ENCODE measurements at regions not wholly inside any gene's neighbourhood (a gene's known extent, or its start where the extent isn't known, plus 50 kb on each side); places are given as distances from the start of the nearest gene placed in this dataset.

GRCh38 chr5:68515514-68515913 is 300.0 kb downstream of the PIK3R1 start:
- Histone ChIP-seq H3K36me3 (no peaks in the 10 kb centered on the region), H3K27me3 (ENCODE audit: low read depth) (no peaks in the 10 kb centered on the region), H3K4me3 (no peak overlapping the region), H3K4me1 (no peaks in the 10 kb centered on the region), H3K27ac (no peak overlapping the region), H3K9me3 (no peaks in the 10 kb centered on the region)
- DNase-seq (no peak), ATAC-seq (no peak)
- intact Hi-C loops (cut with DNase I) = no loop called here
- TF ChIP-seq CTCF (IDR thresholded peaks at IDR 0.05) = no peak

- Histone ChIP-seq H3K9me3 (no peaks in the 10 kb centered on the region), H3K27ac (no peak overlapping the region), H3K4me1 (no peaks in the 10 kb centered on the region), H3K4me3 (no peak overlapping the region), H3K36me3 (no peaks in the 10 kb centered on the region), H3K27me3 (ENCODE audit: low read depth) (no peaks in the 10 kb centered on the region)
- ATAC-seq (no peak), DNase-seq (no peak)
- TF ChIP-seq CTCF (IDR thresholded peaks at IDR 0.05) = no peak
- intact Hi-C loops (cut with DNase I) = no loop called here
These were observed 302.7 kb downstream of the PIK3R1 start for GRCh38 chr5:68518286-68518685.

- DNase-seq (no peak), ATAC-seq (no peak)
- Histone ChIP-seq H3K27ac (no peak overlapping the region), H3K9me3 (no peaks in the 10 kb centered on the region), H3K4me1 (no peaks in the 10 kb centered on the region), H3K4me3 (no peak overlapping the region), H3K36me3 (no peaks in the 10 kb centered on the region), H3K27me3 (ENCODE audit: low read depth) (no peaks in the 10 kb centered on the region)
- no peak for TF ChIP-seq CTCF (IDR thresholded peaks at IDR 0.05)
- intact Hi-C loops (cut with DNase I) = no loop called here
These were observed 303.6 kb downstream of the PIK3R1 start for GRCh38 chr5:68519143-68519542.

- Histone ChIP-seq H3K27me3 (ENCODE audit: low read depth) (no peaks in the 10 kb centered on the region), H3K4me1 (no peaks in the 10 kb centered on the region), H3K9me3 (no peaks in the 10 kb centered on the region), H3K36me3 (no peaks in the 10 kb centered on the region), H3K27ac (no peak overlapping the region), H3K4me3 (no peak overlapping the region)
- DNase-seq = no peak
- no peak for TF ChIP-seq CTCF (IDR thresholded peaks at IDR 0.05)
- ATAC-seq = no peak
- intact Hi-C loops (cut with DNase I) = no loop called here
These were observed 306.2 kb downstream of the PIK3R1 start for GRCh38 chr5:68521776-68522175.

GRCh38 chr5:68522863-68523262 is 307.3 kb downstream of the PIK3R1 start:
- Histone ChIP-seq H3K36me3 (no peaks in the 10 kb centered on the region), H3K4me3 (no peak overlapping the region), H3K4me1 (no peaks in the 10 kb centered on the region), H3K27me3 (ENCODE audit: low read depth) (no peaks in the 10 kb centered on the region), H3K27ac (no peak overlapping the region), H3K9me3 (no peaks in the 10 kb centered on the region)
- no peak for TF ChIP-seq CTCF (IDR thresholded peaks at IDR 0.05)
- DNase-seq (no peak), ATAC-seq (no peak)
- intact Hi-C loops (cut with DNase I) = no loop called here

- peaks cover 13% of the 10 kb centered on the region for H3K4me1 ChIP-seq
- H3K4me3 ChIP-seq = no peak overlapping the region
- no peaks in the 10 kb centered on the region for H3K27me3 ChIP-seq (ENCODE audit: low read depth)
- TF ChIP-seq CTCF (IDR thresholded peaks at IDR 0.05) = no peak
- no peaks in the 10 kb centered on the region for H3K9me3 ChIP-seq
- no peak overlapping the region for H3K27ac ChIP-seq
- intact Hi-C loops (cut with DNase I) = no loop called here
- DNase-seq (no peak), ATAC-seq (no peak)
- H3K36me3 ChIP-seq = no peaks in the 10 kb centered on the region
These were observed 313.3 kb downstream of the PIK3R1 start for GRCh38 chr5:68528821-68529273.

Measured in lower lobe of right lung (tissue), 2 donors.